ENCODE measurements at regions not wholly inside any gene's neighbourhood (a gene's known extent, or its start where the extent isn't known, plus 50 kb on each side); places are given as distances from the start of the nearest gene placed in this dataset.

- no peak for TF ChIP-seq EZH2 (IDR thresholded peaks at IDR 0.05)
- TF ChIP-seq EZH2phosphoT487 (IDR thresholded peaks at IDR 0.05), result no peak
- TF ChIP-seq, protein P1, sequence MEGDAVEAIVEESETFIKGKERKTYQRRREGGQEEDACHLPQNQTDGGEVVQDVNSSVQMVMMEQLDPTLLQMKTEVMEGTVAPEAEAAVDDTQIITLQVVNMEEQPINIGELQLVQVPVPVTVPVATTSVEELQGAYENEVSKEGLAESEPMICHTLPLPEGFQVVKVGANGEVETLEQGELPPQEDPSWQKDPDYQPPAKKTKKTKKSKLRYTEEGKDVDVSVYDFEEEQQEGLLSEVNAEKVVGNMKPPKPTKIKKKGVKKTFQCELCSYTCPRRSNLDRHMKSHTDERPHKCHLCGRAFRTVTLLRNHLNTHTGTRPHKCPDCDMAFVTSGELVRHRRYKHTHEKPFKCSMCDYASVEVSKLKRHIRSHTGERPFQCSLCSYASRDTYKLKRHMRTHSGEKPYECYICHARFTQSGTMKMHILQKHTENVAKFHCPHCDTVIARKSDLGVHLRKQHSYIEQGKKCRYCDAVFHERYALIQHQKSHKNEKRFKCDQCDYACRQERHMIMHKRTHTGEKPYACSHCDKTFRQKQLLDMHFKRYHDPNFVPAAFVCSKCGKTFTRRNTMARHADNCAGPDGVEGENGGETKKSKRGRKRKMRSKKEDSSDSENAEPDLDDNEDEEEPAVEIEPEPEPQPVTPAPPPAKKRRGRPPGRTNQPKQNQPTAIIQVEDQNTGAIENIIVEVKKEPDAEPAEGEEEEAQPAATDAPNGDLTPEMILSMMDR (IDR thresholded peaks at IDR 0.05), result no peak
Observed at GRCh38 chr2:122007126-122007525, 251.7 kb downstream of the TSN start.

All from neural progenitor cell (in vitro differentiated cells).